ENCODE measurements at regions not wholly inside any gene's neighbourhood (a gene's known extent, or its start where the extent isn't known, plus 50 kb on each side); places are given as distances from the start of the nearest gene placed in this dataset.

DNA sequence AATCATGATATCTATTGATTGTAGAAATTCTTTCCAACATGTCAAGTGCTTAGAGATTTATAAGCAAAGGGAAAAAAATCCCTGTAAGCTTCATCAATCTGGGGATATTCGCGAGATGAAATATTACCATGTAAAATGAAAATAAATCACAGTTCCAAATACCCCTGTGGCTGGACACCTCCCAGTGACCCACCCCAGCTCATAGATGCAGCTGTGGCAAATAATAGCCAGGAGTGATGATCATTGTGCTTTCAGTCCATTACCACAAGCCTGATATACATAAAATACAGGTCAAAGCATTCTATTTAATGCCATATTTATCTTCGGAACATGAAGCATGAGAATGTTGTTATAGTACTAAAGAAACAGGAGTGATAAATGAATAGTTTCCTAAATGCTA, 274.9 kb upstream of the LRRC7 start:
- TF ChIP-seq GATA2 (IDR thresholded peaks at IDR 0.05; ENCODE audit: low read depth, low read length) = no peak
- no peak for TF ChIP-seq GATA3 (IDR thresholded peaks at IDR 0.05; ENCODE audit: low read depth, low read length)
